ENCODE measurements at regions not wholly inside any gene's neighbourhood (a gene's known extent, or its start where the extent isn't known, plus 50 kb on each side); places are given as distances from the start of the nearest gene placed in this dataset.

DNA sequence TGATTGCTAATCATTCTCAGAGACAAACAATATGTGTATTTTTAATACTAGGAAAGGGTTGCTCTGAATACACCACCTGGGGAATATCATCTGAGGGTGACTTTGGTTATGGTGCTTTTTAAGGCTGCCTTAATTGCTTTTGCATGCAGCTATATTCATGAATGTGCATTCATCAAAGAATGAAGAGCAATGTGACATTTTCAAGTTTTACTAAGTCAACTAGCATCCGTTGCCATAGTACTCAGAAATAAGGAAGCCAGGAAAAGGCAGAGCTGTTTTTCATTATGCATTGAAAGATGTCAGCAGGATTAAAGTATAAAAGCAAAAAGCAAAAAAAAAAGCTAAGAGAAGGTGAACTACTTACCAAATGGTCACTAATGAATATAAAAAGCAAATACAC lies 67.4 kb upstream of the PCDH18 start:
- H3K4me3 ChIP-seq, result no peak overlapping the region
- 0 out of 2 replicates have a peak overlapping the region, but pooled peaks have one; percentile 34 for H2AFZ ChIP-seq
- no peaks in the 10 kb centered on the region for H3K9me3 ChIP-seq (ENCODE audit: low read depth)
- H4K20me1 ChIP-seq (ENCODE audit: insufficient read depth), result no peaks in the 10 kb centered on the region
- peaks cover 4% of the 10 kb centered on the region; the same call in 1 of the 2 replicates for H3K4me1 ChIP-seq (ENCODE audit: insufficient read depth)
- TF ChIP-seq EZH2 (IDR thresholded peaks at IDR 0.05; ENCODE audit: insufficient read depth, poor library complexity, severe bottlenecking) (no peak), EZH2phosphoT487 (IDR thresholded peaks at IDR 0.05; ENCODE audit: insufficient read depth, low read depth) (no peak)
- H3K9me2 ChIP-seq (ENCODE audit: insufficient read depth), result no peaks in the 10 kb centered on the region
- 28 to 31% methylated on average over 1 of the region's 1 CpG for WGBS, 2 experiments (ENCODE audit: low coverage in 1 of 2, low lambda C conversion rate in 2 of 2, missing lambda C conversion rate in 2 of 2)
- no peak overlapping the region for H3K9ac ChIP-seq
- no peaks in the 10 kb centered on the region for H3K79me2 ChIP-seq (ENCODE audit: insufficient read depth)
- in situ Hi-C loops (cut with MboI), result no loop called here
- no peak overlapping the region for H3K27ac ChIP-seq
- no peaks in the 10 kb centered on the region for H3K27me3 ChIP-seq (replicated peaks; ENCODE audit: insufficient read depth)
- no peak overlapping the region for H3K4me2 ChIP-seq (ENCODE audit: unreplicated experiment)
- DNase-seq, result no peak
- H3F3A ChIP-seq (ENCODE audit: insufficient read depth), result no peaks in the 10 kb centered on the region
- H3K36me3 ChIP-seq (ENCODE audit: low read depth), result no peaks in the 10 kb centered on the region

DNA sequence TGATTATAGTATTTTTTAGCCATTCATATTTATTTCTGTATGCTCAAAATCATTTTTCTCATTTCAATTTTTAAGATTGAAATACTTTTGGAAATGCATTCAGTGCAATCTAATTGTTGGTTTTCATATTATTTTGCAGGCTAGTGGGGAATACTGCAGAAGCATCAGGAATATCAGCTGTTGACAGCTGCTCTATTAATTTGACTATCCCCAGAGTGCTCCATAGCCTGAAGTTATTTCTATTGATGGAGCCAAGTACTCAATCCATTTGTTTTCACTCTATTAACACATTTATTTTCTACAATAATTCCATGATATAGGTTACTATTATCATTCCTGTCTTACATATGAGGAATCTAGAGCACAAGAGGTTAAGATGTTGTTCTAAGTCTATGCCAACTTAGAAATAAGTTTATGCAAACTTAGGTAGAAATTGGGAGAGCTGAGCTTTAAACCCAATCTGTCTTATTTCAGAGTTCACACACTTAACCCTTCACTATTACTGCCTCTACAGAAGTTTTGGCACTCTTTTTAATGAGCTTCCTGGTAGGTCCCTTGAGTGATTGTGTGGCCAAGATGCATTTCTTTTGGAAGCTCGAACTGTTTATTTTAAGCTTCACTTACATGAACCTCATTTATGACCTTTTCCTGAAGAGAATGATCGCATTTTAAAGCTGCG lies 65.6 kb upstream of the PCDH18 start:
- Histone ChIP-seq H3K9ac (no peak overlapping the region), H3K9me3 (ENCODE audit: low read depth) (no peaks in the 10 kb centered on the region), H3K4me1 (ENCODE audit: insufficient read depth) (peaks cover 4% of the 10 kb centered on the region; the same call in 1 of the 2 replicates), H3K4me3 (no peak overlapping the region), H3K27ac (no peak overlapping the region), H3K27me3 (replicated peaks; ENCODE audit: insufficient read depth) (no peaks in the 10 kb centered on the region), H3K4me2 (ENCODE audit: unreplicated experiment) (no peak overlapping the region), H3K9me2 (ENCODE audit: insufficient read depth) (no peaks in the 10 kb centered on the region), H3F3A (ENCODE audit: insufficient read depth) (no peaks in the 10 kb centered on the region), H2AFZ (no peak overlapping the region), H4K20me1 (ENCODE audit: insufficient read depth) (no peaks in the 10 kb centered on the region), H3K36me3 (ENCODE audit: low read depth) (no peaks in the 10 kb centered on the region), H3K79me2 (ENCODE audit: insufficient read depth) (no peaks in the 10 kb centered on the region)
- TF ChIP-seq EZH2phosphoT487 (IDR thresholded peaks at IDR 0.05; ENCODE audit: insufficient read depth, low read depth) (no peak), EZH2 (IDR thresholded peaks at IDR 0.05; ENCODE audit: insufficient read depth, poor library complexity, severe bottlenecking) (no peak)
- in situ Hi-C loops (cut with MboI), result no loop called here
- no peak for DNase-seq
- 85 to 88% methylated on average over 3 of the region's 3 CpGs for WGBS, 2 experiments (ENCODE audit: low coverage in 1 of 2, low lambda C conversion rate in 2 of 2, missing lambda C conversion rate in 2 of 2)

DNA sequence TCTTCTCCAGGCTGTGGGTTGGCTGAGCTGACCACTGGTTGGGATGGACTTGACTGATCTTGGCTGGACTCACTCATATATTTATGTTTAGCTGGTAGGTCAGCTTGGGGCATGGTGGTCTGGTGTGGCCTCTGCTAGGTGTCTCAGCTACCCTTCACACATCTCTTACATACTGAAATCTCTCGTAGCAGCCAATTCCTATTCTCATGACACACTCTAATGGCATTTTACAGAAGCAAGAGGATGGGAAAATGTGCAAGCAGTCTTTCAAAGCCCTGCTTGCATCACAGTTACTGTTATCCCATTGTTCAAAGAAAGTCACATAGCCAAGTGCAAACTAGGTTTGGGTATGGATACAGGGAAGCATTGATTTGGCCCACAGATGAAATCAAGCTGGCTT lies 55.5 kb upstream of the PCDH18 start:
- Histone ChIP-seq H2AFZ (no peak overlapping the region), H3K9ac (no peak overlapping the region), H3K27ac (no peak overlapping the region), H3K4me1 (ENCODE audit: insufficient read depth) (no peaks in the 10 kb centered on the region), H4K20me1 (ENCODE audit: insufficient read depth) (no peaks in the 10 kb centered on the region), H3K27me3 (replicated peaks; ENCODE audit: insufficient read depth) (no peaks in the 10 kb centered on the region), H3K9me2 (ENCODE audit: insufficient read depth) (no peaks in the 10 kb centered on the region), H3K79me2 (ENCODE audit: insufficient read depth) (no peaks in the 10 kb centered on the region), H3K9me3 (ENCODE audit: low read depth) (no peaks in the 10 kb centered on the region), H3K36me3 (ENCODE audit: low read depth) (no peaks in the 10 kb centered on the region), H3K4me2 (ENCODE audit: unreplicated experiment) (no peak overlapping the region), H3F3A (ENCODE audit: insufficient read depth) (no peaks in the 10 kb centered on the region), H3K4me3 (no peak overlapping the region)
- no peak for DNase-seq
- WGBS, 2 experiments (ENCODE audit: low coverage in 1 of 2, low lambda C conversion rate in 2 of 2, missing lambda C conversion rate in 2 of 2), result 73 to 83% methylated on average over 1 of the region's 1 CpG
- in situ Hi-C loops (cut with MboI), result no loop called here
- TF ChIP-seq EZH2phosphoT487 (IDR thresholded peaks at IDR 0.05; ENCODE audit: insufficient read depth, low read depth), result no peak
- TF ChIP-seq EZH2 (IDR thresholded peaks at IDR 0.05; ENCODE audit: insufficient read depth, poor library complexity, severe bottlenecking), result no peak

DNA sequence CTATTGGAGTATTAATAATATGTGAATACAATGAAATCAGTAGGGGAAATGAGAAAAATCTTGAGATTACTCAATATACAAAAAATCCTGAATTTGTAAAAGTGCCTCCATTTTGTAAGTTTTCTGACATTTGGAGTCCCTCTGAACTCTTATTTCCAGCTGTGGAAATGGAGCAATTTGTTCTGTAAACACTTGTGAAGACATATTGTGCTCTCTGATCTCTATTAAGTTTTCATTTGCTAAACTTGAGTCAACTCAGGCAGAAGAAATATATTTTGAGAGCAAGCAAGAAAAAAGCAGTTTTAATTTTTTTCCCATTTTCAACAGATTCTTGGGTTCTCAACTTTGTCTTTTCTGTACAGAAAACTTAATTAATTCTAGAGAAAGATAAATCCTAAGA lies 51.4 kb upstream of the PCDH18 start:
- no peaks in the 10 kb centered on the region for H3K36me3 ChIP-seq (ENCODE audit: low read depth)
- no peaks in the 10 kb centered on the region for H3K79me2 ChIP-seq (ENCODE audit: insufficient read depth)
- DNase-seq, result no peak
- no peaks in the 10 kb centered on the region for H3K27me3 ChIP-seq (replicated peaks; ENCODE audit: insufficient read depth)
- H3K4me1 ChIP-seq (ENCODE audit: insufficient read depth), result no peaks in the 10 kb centered on the region
- no peak for TF ChIP-seq EZH2 (IDR thresholded peaks at IDR 0.05; ENCODE audit: insufficient read depth, poor library complexity, severe bottlenecking)
- TF ChIP-seq EZH2phosphoT487 (IDR thresholded peaks at IDR 0.05; ENCODE audit: insufficient read depth, low read depth), result no peak
- no peaks in the 10 kb centered on the region for H4K20me1 ChIP-seq (ENCODE audit: insufficient read depth)
- H2AFZ ChIP-seq, result peak overlapping the region; percentile 50
- H3K4me2 ChIP-seq (ENCODE audit: unreplicated experiment), result no peak overlapping the region
- H3F3A ChIP-seq (ENCODE audit: insufficient read depth), result no peaks in the 10 kb centered on the region
- in situ Hi-C loops (cut with MboI), result no loop called here
- no peaks in the 10 kb centered on the region for H3K9me2 ChIP-seq (ENCODE audit: insufficient read depth)
- no peak overlapping the region for H3K9ac ChIP-seq
- no peak overlapping the region for H3K27ac ChIP-seq
- H3K4me3 ChIP-seq, result no peak overlapping the region
- H3K9me3 ChIP-seq (ENCODE audit: low read depth), result no peaks in the 10 kb centered on the region

Data from GM23248 (cell line).